ENCODE measurements at regions not wholly inside any gene's neighbourhood (a gene's known extent, or its start where the extent isn't known, plus 50 kb on each side); places are given as distances from the start of the nearest gene placed in this dataset.

DNA sequence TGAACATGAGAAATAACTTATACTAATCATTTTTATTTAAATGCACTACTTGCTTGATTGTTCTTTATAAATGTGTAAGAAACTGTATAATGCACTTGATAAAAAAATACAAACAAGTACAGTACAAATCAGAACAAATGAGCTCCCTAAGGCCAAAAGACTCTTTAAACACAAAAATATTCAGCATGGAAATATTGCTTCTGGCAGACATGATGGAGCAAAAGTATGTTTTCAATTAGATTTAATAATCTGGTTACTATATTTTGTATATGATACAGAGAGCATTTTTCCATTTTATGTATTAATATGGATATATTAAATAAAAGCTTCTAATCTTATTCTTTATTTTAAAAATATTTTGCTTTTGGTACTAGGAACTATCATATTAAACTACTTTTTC is 800.2 kb upstream of the LRFN5 start:
- no peak overlapping the region for H3K4me3 ChIP-seq
- no peak overlapping the region for H3K27ac ChIP-seq
- no peak for DNase-seq
- no peaks in the 10 kb centered on the region for H3K36me3 ChIP-seq
- H3K9me3 ChIP-seq: no peaks in the 10 kb centered on the region
- intact Hi-C loops (cut with DNase I): no loop called here
- no peak for TF ChIP-seq POLR2AphosphoS5 (IDR thresholded peaks at IDR 0.05)
- no peak for TF ChIP-seq EP300 (IDR thresholded peaks at IDR 0.05)
- TF ChIP-seq, protein P1, sequence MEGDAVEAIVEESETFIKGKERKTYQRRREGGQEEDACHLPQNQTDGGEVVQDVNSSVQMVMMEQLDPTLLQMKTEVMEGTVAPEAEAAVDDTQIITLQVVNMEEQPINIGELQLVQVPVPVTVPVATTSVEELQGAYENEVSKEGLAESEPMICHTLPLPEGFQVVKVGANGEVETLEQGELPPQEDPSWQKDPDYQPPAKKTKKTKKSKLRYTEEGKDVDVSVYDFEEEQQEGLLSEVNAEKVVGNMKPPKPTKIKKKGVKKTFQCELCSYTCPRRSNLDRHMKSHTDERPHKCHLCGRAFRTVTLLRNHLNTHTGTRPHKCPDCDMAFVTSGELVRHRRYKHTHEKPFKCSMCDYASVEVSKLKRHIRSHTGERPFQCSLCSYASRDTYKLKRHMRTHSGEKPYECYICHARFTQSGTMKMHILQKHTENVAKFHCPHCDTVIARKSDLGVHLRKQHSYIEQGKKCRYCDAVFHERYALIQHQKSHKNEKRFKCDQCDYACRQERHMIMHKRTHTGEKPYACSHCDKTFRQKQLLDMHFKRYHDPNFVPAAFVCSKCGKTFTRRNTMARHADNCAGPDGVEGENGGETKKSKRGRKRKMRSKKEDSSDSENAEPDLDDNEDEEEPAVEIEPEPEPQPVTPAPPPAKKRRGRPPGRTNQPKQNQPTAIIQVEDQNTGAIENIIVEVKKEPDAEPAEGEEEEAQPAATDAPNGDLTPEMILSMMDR (IDR thresholded peaks at IDR 0.05): no peak
- TF ChIP-seq POLR2A (IDR thresholded peaks at IDR 0.05): no peak
- no peaks in the 10 kb centered on the region for H3K4me1 ChIP-seq
- no peaks in the 10 kb centered on the region for H3K27me3 ChIP-seq

DNA sequence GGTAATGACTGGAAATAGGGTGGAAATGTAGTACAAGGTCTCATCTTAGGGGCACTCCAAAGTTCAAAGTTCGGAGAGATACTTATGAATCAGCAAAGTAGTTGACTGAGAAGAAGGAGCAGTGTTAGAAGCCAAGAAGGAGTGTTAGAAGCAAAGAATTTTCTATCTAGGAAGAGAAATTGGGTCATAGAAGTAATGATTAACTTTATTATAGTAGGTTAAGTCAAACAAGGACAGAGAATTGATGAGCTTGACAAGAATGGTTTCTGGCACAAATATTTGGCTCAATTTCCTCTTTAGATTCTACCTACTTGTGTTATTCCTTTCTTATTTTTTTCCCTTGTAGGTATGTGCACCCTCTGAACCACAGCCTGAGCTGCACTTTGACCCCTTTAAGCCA is 810.5 kb upstream of the LRFN5 start:
- DNase-seq: no peak
- TF ChIP-seq POLR2AphosphoS5 (IDR thresholded peaks at IDR 0.05) (no peak), POLR2A (IDR thresholded peaks at IDR 0.05) (no peak), EP300 (IDR thresholded peaks at IDR 0.05) (no peak)
- TF ChIP-seq, protein P1 (IDR thresholded peaks at IDR 0.05): no peak
- Histone ChIP-seq H3K36me3 (no peaks in the 10 kb centered on the region), H3K9me3 (no peaks in the 10 kb centered on the region), H3K27me3 (no peaks in the 10 kb centered on the region), H3K27ac (no peak overlapping the region), H3K4me3 (no peak overlapping the region), H3K4me1 (no peaks in the 10 kb centered on the region)
- 9 to 52% methylated on average over 1 of the region's 1 CpG for WGBS, 2 donors
- intact Hi-C loops (cut with DNase I): no loop called here

DNA sequence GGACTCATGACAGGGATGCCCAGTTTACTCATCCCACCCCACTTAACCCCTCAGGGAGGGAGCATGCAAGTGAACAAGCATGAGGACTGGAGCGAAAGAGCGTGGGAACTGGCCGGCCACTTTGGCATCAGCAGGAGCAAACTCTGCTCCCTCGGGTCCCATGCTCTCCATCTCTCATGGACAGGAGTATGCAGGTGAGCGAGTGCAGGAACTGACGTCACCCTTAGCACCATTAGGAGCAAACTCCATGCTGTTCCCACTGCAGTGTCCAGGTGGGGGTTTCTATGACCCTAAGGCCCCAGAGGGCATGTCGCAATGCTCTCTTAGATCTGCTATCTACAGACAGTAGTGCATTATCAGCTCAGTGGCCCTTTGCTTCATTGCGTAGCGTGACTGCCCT is 821.8 kb upstream of the LRFN5 start:
- no peaks in the 10 kb centered on the region for H3K4me1 ChIP-seq
- no peaks in the 10 kb centered on the region for H3K36me3 ChIP-seq
- TF ChIP-seq, protein P1 (IDR thresholded peaks at IDR 0.05): no peak
- TF ChIP-seq EP300 (IDR thresholded peaks at IDR 0.05): no peak
- no peak for TF ChIP-seq POLR2AphosphoS5 (IDR thresholded peaks at IDR 0.05)
- TF ChIP-seq POLR2A (IDR thresholded peaks at IDR 0.05): no peak
- intact Hi-C loops (cut with DNase I): no loop called here
- H3K27ac ChIP-seq: no peak overlapping the region
- no peaks in the 10 kb centered on the region for H3K27me3 ChIP-seq
- 85 to 93% methylated on average over 9 of the region's 9 CpGs for WGBS, 2 donors
- no peaks in the 10 kb centered on the region for H3K9me3 ChIP-seq
- DNase-seq: no peak
- H3K4me3 ChIP-seq: no peak overlapping the region

DNA sequence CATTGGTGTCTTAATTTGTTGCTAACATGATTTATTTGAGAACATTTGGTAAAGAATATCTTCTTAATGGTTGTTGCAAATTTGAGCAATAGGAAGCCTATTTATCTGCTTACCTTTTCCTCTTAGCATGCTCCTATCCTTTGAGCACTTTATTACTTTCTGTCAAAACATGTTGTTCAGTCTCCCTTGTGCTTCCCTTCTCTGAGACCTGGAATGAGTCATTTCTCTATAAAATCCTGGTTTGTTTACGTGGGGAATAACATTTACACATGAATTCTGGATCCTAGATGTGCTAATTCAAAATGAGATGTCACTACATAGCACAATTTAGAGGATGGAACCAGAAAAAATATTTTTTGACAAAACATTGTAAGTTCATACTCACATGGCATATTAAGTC is 844.0 kb upstream of the LRFN5 start:
- H3K27me3 ChIP-seq: no peaks in the 10 kb centered on the region
- H3K4me1 ChIP-seq: no peaks in the 10 kb centered on the region
- no peaks in the 10 kb centered on the region for H3K36me3 ChIP-seq
- no peak overlapping the region for H3K27ac ChIP-seq
- no peak overlapping the region for H3K4me3 ChIP-seq
- intact Hi-C loops (cut with DNase I): no loop called here
- TF ChIP-seq POLR2A (IDR thresholded peaks at IDR 0.05) (no peak), POLR2AphosphoS5 (IDR thresholded peaks at IDR 0.05) (no peak), EP300 (IDR thresholded peaks at IDR 0.05) (no peak)
- TF ChIP-seq, protein P1 (IDR thresholded peaks at IDR 0.05): no peak
- no peaks in the 10 kb centered on the region for H3K9me3 ChIP-seq
- DNase-seq: no peak
- WGBS, 2 donors: 26 to 30% methylated on average over 1 of the region's 1 CpG

DNA sequence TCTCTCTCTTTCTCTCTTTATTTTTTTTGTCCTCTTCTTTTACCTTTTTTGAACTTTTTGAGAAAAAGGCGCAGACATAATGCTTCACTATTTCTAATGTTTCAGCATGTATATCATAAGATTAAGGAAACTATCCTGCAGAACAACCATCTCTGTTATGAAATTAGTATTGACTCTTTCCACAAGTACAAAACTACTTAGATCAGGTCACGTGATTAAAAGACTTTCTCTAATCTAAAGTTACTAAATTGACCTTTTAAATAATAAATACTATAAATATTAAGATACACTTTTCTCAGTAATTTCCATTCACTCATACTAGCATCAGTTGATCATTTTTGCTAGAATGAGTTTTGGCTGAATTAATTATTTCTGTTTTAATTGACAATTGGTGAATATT is 844.5 kb upstream of the LRFN5 start:
- WGBS, 2 donors: 85 to 89% methylated on average over 2 of the region's 2 CpGs
- no peak for TF ChIP-seq EP300 (IDR thresholded peaks at IDR 0.05)
- TF ChIP-seq, protein P1 (IDR thresholded peaks at IDR 0.05): no peak
- no peak for TF ChIP-seq POLR2AphosphoS5 (IDR thresholded peaks at IDR 0.05)
- DNase-seq: no peak
- H3K27me3 ChIP-seq: no peaks in the 10 kb centered on the region
- no peak overlapping the region for H3K4me3 ChIP-seq
- intact Hi-C loops (cut with DNase I): no loop called here
- H3K9me3 ChIP-seq: no peaks in the 10 kb centered on the region
- no peaks in the 10 kb centered on the region for H3K4me1 ChIP-seq
- H3K27ac ChIP-seq: no peak overlapping the region
- no peaks in the 10 kb centered on the region for H3K36me3 ChIP-seq
